ENCODE measurements at regions not wholly inside any gene's neighbourhood (a gene's known extent, or its start where the extent isn't known, plus 50 kb on each side); places are given as distances from the start of the nearest gene placed in this dataset.

DNA sequence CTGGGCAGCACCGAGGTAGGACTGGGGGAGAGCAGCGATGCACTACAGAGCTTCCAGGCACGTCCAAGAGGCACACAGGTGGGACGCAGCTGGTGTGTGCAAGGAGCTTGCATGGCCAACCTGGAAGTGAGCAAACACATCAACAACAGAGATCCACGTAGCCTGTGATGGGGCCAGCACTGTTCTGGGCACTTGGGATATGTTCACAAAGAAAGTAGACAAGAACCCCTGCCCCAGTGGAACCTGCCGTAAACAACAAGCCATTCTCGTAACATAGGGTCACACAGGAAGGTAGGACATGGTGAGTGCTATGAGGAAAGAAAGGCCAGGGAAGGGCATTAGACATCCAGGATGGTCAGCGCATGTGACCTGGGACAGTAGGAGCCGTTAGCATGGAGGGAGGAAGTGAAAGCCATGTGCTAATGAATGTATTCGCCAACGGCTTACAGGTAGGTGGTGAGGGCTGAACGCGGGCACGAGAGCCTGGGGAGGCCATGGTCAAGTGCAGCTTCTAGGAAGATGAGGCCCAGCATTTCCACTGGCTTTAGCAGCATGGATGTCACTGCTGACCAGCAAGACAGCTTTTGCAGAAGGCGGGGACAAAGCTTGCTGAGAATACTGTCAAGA lies 105.5 kb downstream of the TEX26 start:
- TF ChIP-seq, protein P1, sequence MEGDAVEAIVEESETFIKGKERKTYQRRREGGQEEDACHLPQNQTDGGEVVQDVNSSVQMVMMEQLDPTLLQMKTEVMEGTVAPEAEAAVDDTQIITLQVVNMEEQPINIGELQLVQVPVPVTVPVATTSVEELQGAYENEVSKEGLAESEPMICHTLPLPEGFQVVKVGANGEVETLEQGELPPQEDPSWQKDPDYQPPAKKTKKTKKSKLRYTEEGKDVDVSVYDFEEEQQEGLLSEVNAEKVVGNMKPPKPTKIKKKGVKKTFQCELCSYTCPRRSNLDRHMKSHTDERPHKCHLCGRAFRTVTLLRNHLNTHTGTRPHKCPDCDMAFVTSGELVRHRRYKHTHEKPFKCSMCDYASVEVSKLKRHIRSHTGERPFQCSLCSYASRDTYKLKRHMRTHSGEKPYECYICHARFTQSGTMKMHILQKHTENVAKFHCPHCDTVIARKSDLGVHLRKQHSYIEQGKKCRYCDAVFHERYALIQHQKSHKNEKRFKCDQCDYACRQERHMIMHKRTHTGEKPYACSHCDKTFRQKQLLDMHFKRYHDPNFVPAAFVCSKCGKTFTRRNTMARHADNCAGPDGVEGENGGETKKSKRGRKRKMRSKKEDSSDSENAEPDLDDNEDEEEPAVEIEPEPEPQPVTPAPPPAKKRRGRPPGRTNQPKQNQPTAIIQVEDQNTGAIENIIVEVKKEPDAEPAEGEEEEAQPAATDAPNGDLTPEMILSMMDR (IDR thresholded peaks at IDR 0.05), result no peak
- no peak for TF ChIP-seq POLR2A (IDR thresholded peaks at IDR 0.05)

Measured in esophagus squamous epithelium (tissue), 4 donors.